Activated B cell treated with CpG ODN at 0.5 μM for 24 hours (primary cell): ENCODE measurements at regions not wholly inside any gene's neighbourhood (a gene's known extent, or its start where the extent isn't known, plus 50 kb on each side); places are given as distances from the start of the nearest gene placed in this dataset.

Experiments used
- ATAC-seq: fragments of 200-7000 bp; cut with Tn5 transposase; one replicate; pipeline ENCODE4 v1.10.0; 2021; ENCODE audit warnings: low read depth, mild to moderate bottlenecking, moderate library complexity
- CTCF ChIA-PET: fragments of 350-600 bp; sonication (Branson Sonifier 250); formaldehyde crosslinking; loops from one replicate; lab custom pipeline; 2021; ENCODE audit warnings: antibody characterized with exemption; lab: Charles Lee
- POLR2A ChIA-PET: fragments of 350-600 bp; sonication (Branson Sonifier 250); formaldehyde crosslinking; loops from one replicate; lab custom pipeline; 2021; ENCODE audit warnings: antibody characterized with exemption; lab: Charles Lee
- DNase-seq: peaks from one replicate; pipeline ENCODE4 v3.0.0; 2022
- H3K27ac Mint-ChIP-seq: one replicate; pipeline ENCODE4 v1.8.0; 2020; ENCODE audit warnings: mixed read lengths
- H3K27me3 Mint-ChIP-seq: one replicate; pipeline ENCODE4 v1.8.0; 2021; ENCODE audit warnings: mixed read lengths
- H3K36me3 Mint-ChIP-seq: one replicate; pipeline ENCODE4 v1.8.0; 2021; ENCODE audit warnings: low read depth, mixed read lengths
- H3K4me1 Mint-ChIP-seq: one replicate; pipeline ENCODE4 v1.8.0; 2021; ENCODE audit warnings: mixed read lengths
- H3K4me3 Mint-ChIP-seq: one replicate; pipeline ENCODE4 v1.8.0; 2020; ENCODE audit warnings: mild to moderate bottlenecking, mixed read lengths
- H3K9me3 Mint-ChIP-seq: one replicate; pipeline ENCODE4 v1.8.0; 2020; ENCODE audit warnings: mixed read lengths
- intact Hi-C: fragments of 100-400 bp; cut with micrococcal nuclease; formaldehyde crosslinking; loops from one replicate; pipeline ENCODE4 v1.15.1; 2024
- TF ChIP-seq, protein P1 (sequence below): fragments of 200-600 bp; IDR thresholded peaks from one replicate; pipeline ENCODE4 v1.8.0; 2022; ENCODE audit warnings: antibody characterized with exemption, mild to moderate bottlenecking

GRCh38 chr6:126662966-126663365, 323.1 kb downstream of the CENPW start:
- Mint-ChIP-seq H3K9me3 (no peaks in the 10 kb centered on the region), H3K4me3 (no peak overlapping the region), H3K4me1 (no peaks in the 10 kb centered on the region), H3K27me3 (no peaks in the 10 kb centered on the region), H3K27ac (no peak overlapping the region), H3K36me3 (no peaks in the 10 kb centered on the region)
- ChIA-PET POLR2A (no interaction called here), CTCF (no interaction called here)
- ATAC-seq: no peak
- DNase-seq: no peak
- intact Hi-C loops: no loop called here
- TF ChIP-seq, protein P1, sequence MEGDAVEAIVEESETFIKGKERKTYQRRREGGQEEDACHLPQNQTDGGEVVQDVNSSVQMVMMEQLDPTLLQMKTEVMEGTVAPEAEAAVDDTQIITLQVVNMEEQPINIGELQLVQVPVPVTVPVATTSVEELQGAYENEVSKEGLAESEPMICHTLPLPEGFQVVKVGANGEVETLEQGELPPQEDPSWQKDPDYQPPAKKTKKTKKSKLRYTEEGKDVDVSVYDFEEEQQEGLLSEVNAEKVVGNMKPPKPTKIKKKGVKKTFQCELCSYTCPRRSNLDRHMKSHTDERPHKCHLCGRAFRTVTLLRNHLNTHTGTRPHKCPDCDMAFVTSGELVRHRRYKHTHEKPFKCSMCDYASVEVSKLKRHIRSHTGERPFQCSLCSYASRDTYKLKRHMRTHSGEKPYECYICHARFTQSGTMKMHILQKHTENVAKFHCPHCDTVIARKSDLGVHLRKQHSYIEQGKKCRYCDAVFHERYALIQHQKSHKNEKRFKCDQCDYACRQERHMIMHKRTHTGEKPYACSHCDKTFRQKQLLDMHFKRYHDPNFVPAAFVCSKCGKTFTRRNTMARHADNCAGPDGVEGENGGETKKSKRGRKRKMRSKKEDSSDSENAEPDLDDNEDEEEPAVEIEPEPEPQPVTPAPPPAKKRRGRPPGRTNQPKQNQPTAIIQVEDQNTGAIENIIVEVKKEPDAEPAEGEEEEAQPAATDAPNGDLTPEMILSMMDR: no peak

DNA sequence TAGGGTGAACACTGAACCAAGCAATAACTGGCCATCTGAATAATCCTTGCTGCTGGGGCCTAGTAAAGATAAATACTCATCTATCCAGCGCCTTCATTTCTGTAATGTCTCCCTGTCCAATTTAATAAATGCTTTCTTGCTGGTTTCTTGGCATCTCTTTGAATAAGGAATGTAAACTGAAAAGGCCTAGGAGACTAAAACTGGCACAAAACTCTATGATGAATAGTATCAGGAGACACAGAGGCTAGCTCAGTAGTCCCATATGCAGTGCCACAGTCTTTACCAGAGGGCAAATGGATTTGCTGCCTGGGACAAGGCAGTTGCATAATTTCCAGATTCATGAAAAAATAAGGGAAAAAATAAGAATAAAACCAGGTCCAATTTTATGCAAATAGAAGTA, 324.4 kb downstream of the CENPW start:
- Mint-ChIP-seq H3K36me3 (no peaks in the 10 kb centered on the region), H3K4me3 (no peak overlapping the region), H3K9me3 (no peaks in the 10 kb centered on the region), H3K4me1 (no peaks in the 10 kb centered on the region), H3K27me3 (no peaks in the 10 kb centered on the region), H3K27ac (no peak overlapping the region)
- DNase-seq (no peak), ATAC-seq (no peak)
- ChIA-PET CTCF (no interaction called here), POLR2A (no interaction called here)
- TF ChIP-seq, protein P1: no peak
- intact Hi-C loops: no loop called here

DNA sequence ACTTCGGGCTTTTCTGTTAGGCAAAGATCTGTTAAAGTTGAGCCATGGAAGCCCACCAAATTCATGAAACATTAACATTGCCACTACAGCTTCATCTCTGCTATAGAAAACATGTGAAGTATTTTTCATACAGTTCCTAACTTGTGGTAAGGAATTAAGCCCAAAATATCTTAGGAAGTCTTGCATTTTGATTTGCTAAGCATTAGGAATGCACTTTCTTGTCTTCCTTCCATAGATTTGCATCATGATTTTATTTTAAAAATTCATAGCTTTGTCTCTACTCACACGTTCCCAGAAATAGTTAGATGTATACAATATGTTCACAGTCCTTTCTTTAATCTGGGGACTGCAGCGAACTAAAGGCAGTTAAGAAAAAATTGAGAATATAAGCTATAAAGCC, 325.6 kb downstream of the CENPW start:
- no peaks in the 10 kb centered on the region for H3K9me3 Mint-ChIP-seq
- DNase-seq (no peak), ATAC-seq (no peak)
- intact Hi-C loops: no loop called here
- no peaks in the 10 kb centered on the region for H3K36me3 Mint-ChIP-seq
- no peak overlapping the region for H3K4me3 Mint-ChIP-seq
- CTCF ChIA-PET: no interaction called here
- no peaks in the 10 kb centered on the region for H3K27me3 Mint-ChIP-seq
- POLR2A ChIA-PET: no interaction called here
- H3K4me1 Mint-ChIP-seq: no peaks in the 10 kb centered on the region
- TF ChIP-seq, protein P1: no peak
- no peak overlapping the region for H3K27ac Mint-ChIP-seq

DNA sequence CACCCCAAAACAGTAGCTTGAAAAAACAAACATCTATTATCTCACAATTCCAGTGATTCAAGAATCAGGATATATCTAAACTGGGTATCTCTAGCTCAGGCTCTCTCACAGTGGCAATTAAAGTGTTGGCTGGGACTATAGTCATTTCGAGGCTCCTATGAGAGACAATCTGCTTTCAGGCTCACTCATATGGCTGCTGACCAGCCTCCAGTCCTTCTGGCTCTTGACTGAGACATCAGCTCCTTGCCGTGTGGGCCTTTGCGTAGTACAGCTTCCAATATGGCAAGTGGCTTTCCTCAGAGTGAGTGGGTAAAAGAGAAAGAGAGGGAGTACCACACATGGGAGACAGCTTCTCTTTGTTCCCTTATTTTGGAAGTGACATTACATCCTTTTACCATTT, 327.2 kb downstream of the CENPW start:
- ChIA-PET POLR2A (no interaction called here), CTCF (no interaction called here)
- ATAC-seq: no peak
- no peak overlapping the region for H3K4me3 Mint-ChIP-seq
- no peak for DNase-seq
- H3K4me1 Mint-ChIP-seq: no peaks in the 10 kb centered on the region
- no peaks in the 10 kb centered on the region for H3K27me3 Mint-ChIP-seq
- no peaks in the 10 kb centered on the region for H3K9me3 Mint-ChIP-seq
- no peak overlapping the region for H3K27ac Mint-ChIP-seq
- intact Hi-C loops: no loop called here
- H3K36me3 Mint-ChIP-seq: no peaks in the 10 kb centered on the region
- TF ChIP-seq, protein P1: no peak

- no peak overlapping the region for H3K4me3 Mint-ChIP-seq
- intact Hi-C loops: no loop called here
- ChIA-PET POLR2A (no interaction called here), CTCF (no interaction called here)
- H3K27me3 Mint-ChIP-seq: no peaks in the 10 kb centered on the region
- no peaks in the 10 kb centered on the region for H3K9me3 Mint-ChIP-seq
- H3K4me1 Mint-ChIP-seq: no peaks in the 10 kb centered on the region
- TF ChIP-seq, protein P1: no peak
- ATAC-seq: no peak
- no peak for DNase-seq
- no peaks in the 10 kb centered on the region for H3K36me3 Mint-ChIP-seq
- no peak overlapping the region for H3K27ac Mint-ChIP-seq
Measured at GRCh38 chr6:126667728-126668127, 327.8 kb downstream of the CENPW start.
